Heart left ventricle (tissue), 13 donors: ENCODE measurements at regions not wholly inside any gene's neighbourhood (a gene's known extent, or its start where the extent isn't known, plus 50 kb on each side); places are given as distances from the start of the nearest gene placed in this dataset.
"Not testable (repeated sequence)": the region's sequence is repeated elsewhere in the genome, so short reads cannot be mapped to it uniquely, and the experiment has no call there.

Experiments
- CTCF ChIP-seq, 12 donors: fragments of 200-600 bp; sonication (generic) in 4 of 12; IDR thresholded peaks; one replicate each; pipeline versions ENCODE4 v1.5.0 to v1.8.0; 2018 to 2022; ENCODE audit warnings: antibody characterized with exemption in 12 of 12, mild to moderate bottlenecking in 5 of 12
- POLR2A ChIP-seq, 2 donors: fragments of 450-650 bp; IDR thresholded peaks; one replicate each; pipeline ENCODE4 v1.6.1; 2017; ENCODE audit warnings: antibody characterized with exemption in 2 of 2, mild to moderate bottlenecking in 2 of 2, moderate library complexity in 2 of 2
- donor health status: ischemic (EF 13 %, LVEDD 7.1; RV severe dilation, severe dysfunction).
- donor health status: DM: no; HTN: yes; CAD: no.
- donor health status: DM: no; HTN: no; CAD: no.
- donor health status: ischemic (EF 25% LVEDD 6.9; RV normal size, moderate dysfunction).
- donor health status: ischemic (EF 25% LVEDD 5.7; RV mildly dilated, moderate dysfunction).
- donor health status: ischemic (EF 35%, LVEDD 5.7; RV mildly dilated, moderate dysfunction).
- donor health status: nonischemic (EF 11% LVEDD 7.7; RV severe dilation, severe dysfunction).
- donor health status: DM: yes; HTN: yes; CAD: no.
- donor health status: PGD.
- donor health status: ischemic (EF 29% LVEDD 5.4; RV normal size, mild dysfunction).
- donor health status: nonischemic (EF 23%, LVEDD 6.1; RV moderate dilation, normal function).

- TF ChIP-seq CTCF, POLR2A (IDR thresholded peaks at IDR 0.05): not testable (repeated sequence)
Observed at GRCh38 chr2:242113492-242113891, 244.0 kb downstream of the RTP5 start.
